ENCODE measurements at regions not wholly inside any gene's neighbourhood (a gene's known extent, or its start where the extent isn't known, plus 50 kb on each side); places are given as distances from the start of the nearest gene placed in this dataset.

- no peak overlapping the region for H3K27ac ChIP-seq
- no peak for TF ChIP-seq ZFX (IDR thresholded peaks at IDR 0.05)
- TF ChIP-seq CTCF (conservative IDR thresholded peaks at IDR 0.05), result no peak
These were observed 717.8 kb downstream of the EPM2A start for GRCh38 chr6:145017516-145017915.

GRCh38 chr6:145018027-145018426, 717.3 kb downstream of the EPM2A start:
- TF ChIP-seq ZFX (IDR thresholded peaks at IDR 0.05), result no peak
- no peak overlapping the region for H3K27ac ChIP-seq

- no peak overlapping the region for H3K27ac ChIP-seq
- TF ChIP-seq CTCF (conservative IDR thresholded peaks at IDR 0.05), result no peak
- TF ChIP-seq ZFX (IDR thresholded peaks at IDR 0.05), result no peak
These were observed 715.2 kb downstream of the EPM2A start for GRCh38 chr6:145020114-145020513.

GRCh38 chr6:145020543-145020942, 714.8 kb downstream of the EPM2A start:
- H3K27ac ChIP-seq, result no peak overlapping the region
- TF ChIP-seq CTCF (conservative IDR thresholded peaks at IDR 0.05), result no peak
- no peak for TF ChIP-seq ZFX (IDR thresholded peaks at IDR 0.05)

GRCh38 chr6:145022199-145022796, 713.0 kb downstream of the EPM2A start:
- no peak for TF ChIP-seq ZFX (IDR thresholded peaks at IDR 0.05)
- TF ChIP-seq CTCF (conservative IDR thresholded peaks at IDR 0.05), result no peak
- no peak overlapping the region for H3K27ac ChIP-seq

- no peak overlapping the region for H3K27ac ChIP-seq
- no peak for TF ChIP-seq CTCF (conservative IDR thresholded peaks at IDR 0.05)
- TF ChIP-seq ZFX (IDR thresholded peaks at IDR 0.05), result no peak
These were observed 712.1 kb downstream of the EPM2A start for GRCh38 chr6:145023116-145023726.

- TF ChIP-seq ZFX (IDR thresholded peaks at IDR 0.05) (no peak), CTCF (conservative IDR thresholded peaks at IDR 0.05) (no peak)
- no peak overlapping the region for H3K27ac ChIP-seq
These were observed 709.8 kb downstream of the EPM2A start for GRCh38 chr6:145025488-145025887.

- H3K27ac ChIP-seq, result no peak overlapping the region
- TF ChIP-seq ZFX (IDR thresholded peaks at IDR 0.05) (no peak), CTCF (conservative IDR thresholded peaks at IDR 0.05) (no peak)
These were observed 709.0 kb downstream of the EPM2A start for GRCh38 chr6:145026267-145026679.

Data from C4-2B (cell line).